ENCODE measurements at regions not wholly inside any gene's neighbourhood (a gene's known extent, or its start where the extent isn't known, plus 50 kb on each side); places are given as distances from the start of the nearest gene placed in this dataset.

DNA sequence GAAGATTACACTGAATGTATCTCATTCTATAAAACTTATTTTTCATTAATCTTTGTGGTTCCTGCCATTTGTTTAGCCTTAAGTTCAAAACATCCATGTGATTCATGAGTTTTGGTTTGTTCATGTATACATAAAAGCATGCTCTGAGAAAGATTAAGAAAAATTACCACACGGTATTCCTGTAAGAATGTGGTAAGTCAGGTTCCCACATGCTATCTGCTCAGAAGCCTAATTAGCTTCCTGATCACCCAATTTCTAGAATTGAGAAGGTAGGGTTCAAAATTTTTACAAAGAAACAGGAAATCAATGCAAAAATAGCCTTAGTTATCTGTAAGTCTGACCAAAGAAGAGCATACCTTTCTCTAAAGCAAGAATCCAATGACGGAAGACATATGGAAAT, 241.6 kb upstream of the VRK2 start:
- H2BK5ac ChIP-seq (ENCODE audit: insufficient read length, low read length), result no peak overlapping the region
- no peak overlapping the region for H2BK120ac ChIP-seq (ENCODE audit: low read depth, low read length, poor library complexity, severe bottlenecking)
- H2AK5ac ChIP-seq (ENCODE audit: insufficient read length, low read length), result no peak overlapping the region
- no peaks in the 10 kb centered on the region for H3K79me1 ChIP-seq (ENCODE audit: insufficient read depth, low read depth, low read length, poor library complexity, severe bottlenecking)
- no peak overlapping the region for H3K4ac ChIP-seq (ENCODE audit: low read depth, low read length)
- no peak overlapping the region for H2BK12ac ChIP-seq (ENCODE audit: insufficient read length, low read depth, low read length)
- no peaks in the 10 kb centered on the region for H3K23me2 ChIP-seq (ENCODE audit: insufficient read length, low read depth, low read length, poor library complexity, severe bottlenecking)
- no peak overlapping the region for H3K56ac ChIP-seq (ENCODE audit: insufficient read length, low read depth, low read length)
- no peak overlapping the region for H3K4me2 ChIP-seq (ENCODE audit: insufficient read depth, insufficient read length, low read length)
- no peak overlapping the region for H3K27ac ChIP-seq (ENCODE audit: insufficient read length, low read depth, low read length)
- H2BK15ac ChIP-seq (ENCODE audit: low read depth, low read length), result no peak overlapping the region
- no peak overlapping the region for H3K14ac ChIP-seq (ENCODE audit: insufficient read depth, low read length)
- H2BK20ac ChIP-seq (ENCODE audit: low read depth, low read length, poor library complexity, severe bottlenecking), result no peak overlapping the region
- no peaks in the 10 kb centered on the region for H4K20me1 ChIP-seq (ENCODE audit: control insufficient read depth, insufficient read depth, insufficient read length)
- no peaks in the 10 kb centered on the region for H3K4me1 ChIP-seq (ENCODE audit: insufficient read depth, low read length)
- H3T11ph ChIP-seq (ENCODE audit: low read length), result no peak overlapping the region
- Mint-ChIP-seq H3K9me3 (peaks cover 0 to 4% of the 10 kb centered on the region in 2 experiments; a peak in 2 of 5 replicates), H3K27ac (no peak overlapping the region), H3K27me3 (ENCODE audit: low read depth) (no peaks in the 10 kb centered on the region), H3K4me1 (peaks cover 3% of the 10 kb centered on the region in 2 experiments; a peak in 3 of 4 replicates), H3K4me3 (no peak overlapping the region), H3K36me3 (ENCODE audit: insufficient read depth in 1 of 3, low read depth in 3 of 3) (peaks cover 0 to 20% (median 6%) of the 10 kb centered on the region in 3 experiments)
- no peak overlapping the region for H3K23ac ChIP-seq (ENCODE audit: insufficient read length, low read depth, low read length)
- WGBS (ENCODE audit: extremely low coverage, insufficient read length, low lambda C conversion rate), result no CpG with 5 or more reads among the region's 2 CpGs
- TF ChIP-seq, protein P1, sequence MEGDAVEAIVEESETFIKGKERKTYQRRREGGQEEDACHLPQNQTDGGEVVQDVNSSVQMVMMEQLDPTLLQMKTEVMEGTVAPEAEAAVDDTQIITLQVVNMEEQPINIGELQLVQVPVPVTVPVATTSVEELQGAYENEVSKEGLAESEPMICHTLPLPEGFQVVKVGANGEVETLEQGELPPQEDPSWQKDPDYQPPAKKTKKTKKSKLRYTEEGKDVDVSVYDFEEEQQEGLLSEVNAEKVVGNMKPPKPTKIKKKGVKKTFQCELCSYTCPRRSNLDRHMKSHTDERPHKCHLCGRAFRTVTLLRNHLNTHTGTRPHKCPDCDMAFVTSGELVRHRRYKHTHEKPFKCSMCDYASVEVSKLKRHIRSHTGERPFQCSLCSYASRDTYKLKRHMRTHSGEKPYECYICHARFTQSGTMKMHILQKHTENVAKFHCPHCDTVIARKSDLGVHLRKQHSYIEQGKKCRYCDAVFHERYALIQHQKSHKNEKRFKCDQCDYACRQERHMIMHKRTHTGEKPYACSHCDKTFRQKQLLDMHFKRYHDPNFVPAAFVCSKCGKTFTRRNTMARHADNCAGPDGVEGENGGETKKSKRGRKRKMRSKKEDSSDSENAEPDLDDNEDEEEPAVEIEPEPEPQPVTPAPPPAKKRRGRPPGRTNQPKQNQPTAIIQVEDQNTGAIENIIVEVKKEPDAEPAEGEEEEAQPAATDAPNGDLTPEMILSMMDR (conservative IDR thresholded peaks at IDR 0.05), result no peak
- no peak overlapping the region for H3K18ac ChIP-seq (ENCODE audit: insufficient read length, low read depth, low read length)
- H4K8ac ChIP-seq (replicated peaks; ENCODE audit: insufficient read length, low read depth, low read length), result no peak overlapping the region
- H3K79me2 ChIP-seq (ENCODE audit: insufficient read depth, low read length), result no peaks in the 10 kb centered on the region
- no peaks in the 10 kb centered on the region for H3K27me3 ChIP-seq (ENCODE audit: insufficient read depth, low read length)
- no peak overlapping the region for H2AFZ ChIP-seq (ENCODE audit: low read length)
- no peak overlapping the region for H3K9ac ChIP-seq (ENCODE audit: extremely low read depth, insufficient read length, low read length)
- no peaks in the 10 kb centered on the region for H3K9me3 ChIP-seq (ENCODE audit: control insufficient read depth, low read depth, low read length)
- DNase-seq, result no peak
- no peak overlapping the region for H4K91ac ChIP-seq (ENCODE audit: insufficient read length, low read depth, low read length)
- H4K5ac ChIP-seq (ENCODE audit: insufficient read length, low read depth, low read length), result no peak overlapping the region

Data from H9 (cell line).